B cell (primary cell): ENCODE measurements at regions not wholly inside any gene's neighbourhood (a gene's known extent, or its start where the extent isn't known, plus 50 kb on each side); places are given as distances from the start of the nearest gene placed in this dataset.

Experiments
- ATAC-seq: fragments of 200-7000 bp; cut with Tn5 transposase; one replicate; pipeline ENCODE4 v1.10.0; 2021; ENCODE audit warnings: low read depth, mild to moderate bottlenecking, moderate number of reproducible peaks, moderate library complexity
- CTCF ChIA-PET: fragments of 350-600 bp; sonication (Branson Sonifier 250); formaldehyde crosslinking; loops from one replicate; lab custom pipeline; 2021; ENCODE audit warnings: antibody characterized with exemption, inconsistent platforms; lab: Charles Lee
- POLR2A ChIA-PET: fragments of 350-600 bp; sonication (Branson Sonifier 250); formaldehyde crosslinking; loops from one replicate; lab custom pipeline; 2021; ENCODE audit warnings: antibody characterized with exemption; lab: Charles Lee
- DNase-seq: peaks from one replicate; pipeline ENCODE4 v3.0.0; 2013
- H2AFZ ChIP-seq: 2 replicates; pipeline ENCODE4 v1.6.1; 2012; ENCODE audit warnings: mild to moderate bottlenecking, low read depth, low read length; ENCODE audit not compliant: insufficient read depth, poor library complexity, severe bottlenecking
- H3K27ac ChIP-seq, 2 donors: 1 replicate in 1 of 2; 2 replicates in 1 of 2; pipeline ENCODE4 v1.5.1; 2012 to 2013; ENCODE audit warnings: low read length in 2 of 2, mild to moderate bottlenecking in 2 of 2, moderate library complexity in 1 of 2
- H3K27me3 ChIP-seq, 4 experiments: fragments of 200-600 bp in 1 of 4; sonication (generic) in 1 of 4; replicated peaks in 1 of 4; 1 replicate in 2 of 4; 2 replicates in 2 of 4; pipeline versions ENCODE4 v1.6.1 to v1.7.0; 2013 to 2016; ENCODE audit warnings: low read length in 3 of 4, mild to moderate bottlenecking in 2 of 4, mixed read lengths in 1 of 4, moderate library complexity in 1 of 4; ENCODE audit not compliant: insufficient read depth in 4 of 4, control insufficient read depth in 3 of 4; ENCODE audit errors: control extremely low read depth in 1 of 4
- H3K36me3 ChIP-seq, 2 experiments: replicated peaks in 1 of 2; 1 replicate in 1 of 2; 2 replicates in 1 of 2; pipeline versions ENCODE4 v1.6.1 to v1.7.1; 2013; ENCODE audit warnings: low read length in 1 of 2; ENCODE audit not compliant: insufficient read depth in 2 of 2, control insufficient read depth in 1 of 2; ENCODE audit errors: control extremely low read depth in 1 of 2, extremely low read depth in 1 of 2
- H3K4me1 ChIP-seq, 2 donors: fragments of 200-600 bp in 1 of 2; sonication (generic) in 1 of 2; 1 replicate in 1 of 2; 2 replicates in 1 of 2; pipeline versions ENCODE4 v1.5.1 to v1.6.1; 2013 to 2017; ENCODE audit warnings: low read length in 2 of 2; ENCODE audit not compliant: control insufficient read depth in 2 of 2, insufficient read depth in 2 of 2
- H3K4me2 ChIP-seq: replicated peaks from 2 replicates; pipeline ENCODE3; 2012; ENCODE audit warnings: mild to moderate bottlenecking, low read depth, low read length; ENCODE audit not compliant: poor library complexity, severe bottlenecking
- H3K4me3 ChIP-seq, 5 experiments: fragments of 200-600 bp in 1 of 5; sonication (generic) in 1 of 5; 1 replicate in 3 of 5; 2 replicates in 2 of 5; pipeline versions ENCODE4 v1.5.1 to v1.7.0; 2011 to 2016; ENCODE audit warnings: low read length in 4 of 5, mild to moderate bottlenecking in 4 of 5, low read depth in 2 of 5, control low read depth in 1 of 5, moderate library complexity in 1 of 5; ENCODE audit not compliant: insufficient read depth in 1 of 5; ENCODE audit errors: control extremely low read depth in 1 of 5, extremely low read depth in 1 of 5
- H3K79me2 ChIP-seq: fragments of 200-600 bp; sonication (generic); one replicate; pipeline ENCODE4 v1.6.0; 2016; ENCODE audit warnings: low read length; ENCODE audit not compliant: control insufficient read depth, insufficient read depth
- H3K9ac ChIP-seq: fragments of 200-600 bp; sonication (generic); 2 replicates; pipeline ENCODE4 v1.6.1; 2017; ENCODE audit warnings: mild to moderate bottlenecking, low read length, moderate library complexity
- H3K9me3 ChIP-seq, 3 donors: one replicate each; pipeline versions ENCODE4 v1.6.1 to v1.7.1; 2013; ENCODE audit warnings: low read length in 2 of 3; ENCODE audit not compliant: control insufficient read depth in 2 of 3, insufficient read depth in 1 of 3; ENCODE audit errors: control extremely low read depth in 1 of 3
- H4K20me1 ChIP-seq: 2 replicates; pipeline ENCODE4 v1.6.0; 2012; ENCODE audit warnings: mild to moderate bottlenecking, low read length; ENCODE audit not compliant: insufficient read depth, control insufficient read depth, poor library complexity, severe bottlenecking
- H3K27ac Mint-ChIP-seq: one replicate; pipeline ENCODE4 v1.8.0; 2021; ENCODE audit warnings: mixed read lengths
- H3K27me3 Mint-ChIP-seq: one replicate; pipeline ENCODE4 v1.8.0; 2021; ENCODE audit warnings: mixed read lengths
- H3K4me1 Mint-ChIP-seq: one replicate; pipeline ENCODE4 v1.8.0; 2021; ENCODE audit warnings: mixed read lengths
- H3K4me3 Mint-ChIP-seq: one replicate; pipeline ENCODE4 v1.8.0; 2021; ENCODE audit warnings: mixed read lengths
- H3K9me3 Mint-ChIP-seq: one replicate; pipeline ENCODE4 v1.8.0; 2022; ENCODE audit warnings: mixed read lengths; ENCODE audit not compliant: insufficient read depth
- EZH2 ChIP-seq: IDR thresholded peaks from 2 replicates; pipeline ENCODE4 v1.6.1; 2012; ENCODE audit warnings: borderline replicate concordance, low read depth, mild to moderate bottlenecking, moderate library complexity, low read length; ENCODE audit not compliant: insufficient read depth, poor library complexity, severe bottlenecking
- WGBS: methylation state at CpG from one replicate; pipeline ENCODE4 v1.1.5; 2013; ENCODE audit warnings: missing lambda C conversion rate; ENCODE audit not compliant: insufficient coverage; 5-methylcytosine and 5-hydroxymethylcytosine counted together
- intact Hi-C: fragments of 100-400 bp; cut with micrococcal nuclease; formaldehyde crosslinking; loops from one replicate; pipeline ENCODE4 v1.10.0; 2022
- TF ChIP-seq, protein P1 (sequence below): fragments of 200-600 bp; IDR thresholded peaks from one replicate; pipeline ENCODE4 v1.8.0; 2022; ENCODE audit warnings: antibody characterized with exemption, mild to moderate bottlenecking

DNA sequence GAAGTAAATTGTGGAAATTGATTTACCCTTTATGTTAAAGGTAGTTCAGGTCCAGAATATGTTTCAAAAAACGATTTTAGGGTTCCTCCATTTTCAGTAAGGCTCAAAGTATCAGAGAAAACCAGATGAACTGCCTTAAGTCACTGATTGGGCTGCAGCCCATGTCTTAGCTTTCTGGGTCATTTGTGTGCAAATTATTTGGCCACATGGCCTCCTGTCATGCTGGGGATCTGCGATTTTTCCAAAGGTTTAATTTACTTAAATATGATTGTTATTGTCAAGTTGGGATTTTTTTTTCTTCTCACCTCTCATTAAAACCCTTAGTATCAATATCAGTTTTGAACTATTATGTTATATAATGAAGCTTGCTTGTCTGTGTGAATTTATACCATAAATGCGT is 135.9 kb upstream of the DPYD start:
- H3K27me3 ChIP-seq: peaks cover 0 to 28% (median 24%) of the 10 kb centered on the region in 4 experiments
- peaks cover 37% of the 10 kb centered on the region for H3K27me3 Mint-ChIP-seq
- no peaks in the 10 kb centered on the region for H3K9me3 Mint-ChIP-seq
- H3K4me1 Mint-ChIP-seq: peaks cover 10% of the 10 kb centered on the region
- no peak overlapping the region for H3K4me3 ChIP-seq
- intact Hi-C loops: loop anchor here (10.0 kb wide), 1 partner anchor 872 kb away; no protein-coding TSS in a partner anchor
- TF ChIP-seq EZH2: no peak
- TF ChIP-seq, protein P1, sequence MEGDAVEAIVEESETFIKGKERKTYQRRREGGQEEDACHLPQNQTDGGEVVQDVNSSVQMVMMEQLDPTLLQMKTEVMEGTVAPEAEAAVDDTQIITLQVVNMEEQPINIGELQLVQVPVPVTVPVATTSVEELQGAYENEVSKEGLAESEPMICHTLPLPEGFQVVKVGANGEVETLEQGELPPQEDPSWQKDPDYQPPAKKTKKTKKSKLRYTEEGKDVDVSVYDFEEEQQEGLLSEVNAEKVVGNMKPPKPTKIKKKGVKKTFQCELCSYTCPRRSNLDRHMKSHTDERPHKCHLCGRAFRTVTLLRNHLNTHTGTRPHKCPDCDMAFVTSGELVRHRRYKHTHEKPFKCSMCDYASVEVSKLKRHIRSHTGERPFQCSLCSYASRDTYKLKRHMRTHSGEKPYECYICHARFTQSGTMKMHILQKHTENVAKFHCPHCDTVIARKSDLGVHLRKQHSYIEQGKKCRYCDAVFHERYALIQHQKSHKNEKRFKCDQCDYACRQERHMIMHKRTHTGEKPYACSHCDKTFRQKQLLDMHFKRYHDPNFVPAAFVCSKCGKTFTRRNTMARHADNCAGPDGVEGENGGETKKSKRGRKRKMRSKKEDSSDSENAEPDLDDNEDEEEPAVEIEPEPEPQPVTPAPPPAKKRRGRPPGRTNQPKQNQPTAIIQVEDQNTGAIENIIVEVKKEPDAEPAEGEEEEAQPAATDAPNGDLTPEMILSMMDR: no peak
- H3K27ac ChIP-seq: no peak overlapping the region
- ChIA-PET POLR2A (no interaction called here), CTCF (interaction anchor here (1.6 kb wide), 1 partner anchor 10 kb away, joined by 4 read pairs; no protein-coding TSS in a partner anchor)
- H3K27ac Mint-ChIP-seq: no peak overlapping the region
- H3K4me2 ChIP-seq: no peak overlapping the region
- no peaks in the 10 kb centered on the region for H3K36me3 ChIP-seq
- 60% methylated on average over 1 of the region's 3 CpGs for WGBS
- H3K9me3 ChIP-seq: peaks cover 0 to 5% (median 0%) of the 10 kb centered on the region in 3 donors
- peaks cover 15 to 16% of the 10 kb centered on the region in 2 donors for H3K4me1 ChIP-seq
- ATAC-seq (no peak), DNase-seq (no peak)
- no peaks in the 10 kb centered on the region for H3K79me2 ChIP-seq
- H3K9ac ChIP-seq: no peak overlapping the region
- H2AFZ ChIP-seq: no peak overlapping the region
- no peaks in the 10 kb centered on the region for H4K20me1 ChIP-seq
- no peak overlapping the region for H3K4me3 Mint-ChIP-seq

DNA sequence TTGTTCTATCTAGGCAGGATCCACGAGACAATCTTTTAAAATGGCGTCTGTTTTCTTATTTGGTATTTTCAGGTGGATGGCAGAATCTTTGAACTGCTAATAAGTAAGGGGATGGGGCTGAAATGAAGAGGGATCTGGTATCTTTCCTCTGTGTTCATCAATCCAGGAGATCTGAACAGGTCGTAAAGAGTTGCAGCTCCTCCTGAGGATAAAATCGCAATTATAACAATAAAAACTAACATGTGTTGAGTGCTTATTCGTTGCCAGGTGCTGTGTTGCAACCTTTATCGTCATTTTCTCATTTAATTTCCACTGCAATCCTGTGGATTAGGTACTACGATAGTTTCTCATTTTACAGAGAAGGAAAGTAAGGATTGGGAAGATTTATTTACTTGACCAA is 134.6 kb upstream of the DPYD start:
- Histone ChIP-seq H3K36me3 (no peaks in the 10 kb centered on the region), H3K9me3 (peaks cover 0 to 5% (median 0%) of the 10 kb centered on the region in 3 donors), H3K4me2 (no peak overlapping the region), H2AFZ (no peak overlapping the region), H3K9ac (no peak overlapping the region), H3K27me3 (peaks cover 0 to 35% (median 28%) of the 10 kb centered on the region in 4 experiments), H3K4me3 (no peak overlapping the region), H3K4me1 (peaks cover 15 to 16% of the 10 kb centered on the region in 2 donors), H4K20me1 (no peaks in the 10 kb centered on the region), H3K27ac (no peak overlapping the region), H3K79me2 (no peaks in the 10 kb centered on the region)
- H3K9me3 Mint-ChIP-seq: no peaks in the 10 kb centered on the region
- ATAC-seq (no peak), DNase-seq (no peak)
- intact Hi-C loops: loop anchor here (10.0 kb wide), 1 partner anchor 871 kb away; no protein-coding TSS in a partner anchor
- H3K27ac Mint-ChIP-seq: no peak overlapping the region
- POLR2A ChIA-PET: no interaction called here
- H3K27me3 Mint-ChIP-seq: peaks cover 47% of the 10 kb centered on the region
- H3K4me1 Mint-ChIP-seq: peaks cover 10% of the 10 kb centered on the region
- CTCF ChIA-PET: interaction anchor here (1.0 to 1.1 kb wide), 2 partner anchors 17 to 1090 kb away, joined by 3 read pairs; no protein-coding TSS in a partner anchor
- no peak overlapping the region for H3K4me3 Mint-ChIP-seq
- WGBS: 83% methylated on average over 2 of the region's 7 CpGs
- TF ChIP-seq, protein P1: no peak
- TF ChIP-seq EZH2: no peak
